Mesendoderm (in vitro differentiated cells): ENCODE measurements at regions not wholly inside any gene's neighbourhood (a gene's known extent, or its start where the extent isn't known, plus 50 kb on each side); places are given as distances from the start of the nearest gene placed in this dataset.

Experiments
- DNase-seq: peaks from one replicate; pipeline ENCODE4 v3.0.0; 2013
- H2AK5ac ChIP-seq: 2 replicates; pipeline ENCODE4 v1.6.1; 2013; ENCODE audit warnings: low read length, inconsistent platforms
- H2BK120ac ChIP-seq: 2 replicates; pipeline ENCODE4 v1.6.1; 2013; ENCODE audit warnings: low read depth, mild to moderate bottlenecking, low read length, moderate library complexity, mixed read lengths
- H2BK15ac ChIP-seq: replicated peaks from 2 replicates; pipeline ENCODE4 v1.6.1; 2013; ENCODE audit warnings: low read depth, mild to moderate bottlenecking, moderate library complexity
- H2BK5ac ChIP-seq: 2 replicates; pipeline ENCODE4 v1.6.1; 2013; ENCODE audit warnings: low read length, inconsistent platforms
- H3K18ac ChIP-seq: 2 replicates; pipeline ENCODE4 v1.6.1; 2013; ENCODE audit warnings: mild to moderate bottlenecking, low read length, mixed read lengths
- H3K23ac ChIP-seq: one replicate; pipeline ENCODE4 v1.6.1; 2013; ENCODE audit warnings: low read length
- H3K27ac ChIP-seq: 2 replicates; pipeline ENCODE4 v1.5.1; 2013; ENCODE audit warnings: low read depth, mild to moderate bottlenecking, inconsistent platforms, low read length, moderate library complexity
- H3K27me3 ChIP-seq: 2 replicates; pipeline ENCODE4 v1.6.1; 2013; ENCODE audit warnings: low read length, control low read depth, mild to moderate bottlenecking, inconsistent platforms; ENCODE audit not compliant: insufficient read depth, poor library complexity
- H3K36me3 ChIP-seq: 2 replicates; pipeline ENCODE4 v1.6.1; 2013; ENCODE audit warnings: low read length, inconsistent platforms; ENCODE audit not compliant: control insufficient read depth, insufficient read depth
- H3K4ac ChIP-seq: one replicate; pipeline ENCODE4 v1.6.1; 2013; ENCODE audit warnings: low read depth, mild to moderate bottlenecking, low read length, moderate library complexity
- H3K4me1 ChIP-seq: 2 replicates; pipeline ENCODE4 v1.6.1; 2013; ENCODE audit warnings: low read depth, low read length, inconsistent platforms; ENCODE audit not compliant: control insufficient read depth
- H3K4me2 ChIP-seq: 2 replicates; pipeline ENCODE4 v1.6.1; 2013; ENCODE audit warnings: low read length
- H3K4me3 ChIP-seq: 2 replicates; pipeline ENCODE4 v1.5.1; 2013; ENCODE audit warnings: mild to moderate bottlenecking, low read length
- H3K56ac ChIP-seq: one replicate; pipeline ENCODE4 v1.6.1; 2013; ENCODE audit warnings: low read length
- H3K79me1 ChIP-seq: 2 replicates; pipeline ENCODE4 v1.6.1; 2013; ENCODE audit warnings: low read length, inconsistent platforms
- H3K79me2 ChIP-seq: 2 replicates; pipeline ENCODE4 v1.6.1; 2013; ENCODE audit warnings: mild to moderate bottlenecking, low read length; ENCODE audit not compliant: control insufficient read depth, insufficient read depth
- H3K9ac ChIP-seq: 2 replicates; pipeline ENCODE4 v1.6.1; 2013; ENCODE audit warnings: low read length, inconsistent platforms
- H4K5ac ChIP-seq: one replicate; pipeline ENCODE4 v1.6.1; 2013; ENCODE audit warnings: low read length
- H4K8ac ChIP-seq: one replicate; pipeline ENCODE4 v1.6.1; 2013; ENCODE audit warnings: low read depth, mild to moderate bottlenecking, control low read depth, low read length, moderate library complexity
- WGBS: extraction: QIAGEN DNeasy Blood & Tissue Kit; methylation state at CpG from one replicate; pipeline ENCODE4 v1.1.7; 2013; ENCODE audit warnings: low lambda C conversion rate, missing lambda C conversion rate; ENCODE audit not compliant: insufficient coverage; ENCODE audit errors: extremely low coverage; 5-methylcytosine and 5-hydroxymethylcytosine counted together

- H2BK15ac ChIP-seq, result no peak overlapping the region
- no peaks in the 10 kb centered on the region for H3K79me2 ChIP-seq
- H4K5ac ChIP-seq, result no peak overlapping the region
- H2BK120ac ChIP-seq, result no peak overlapping the region
- H3K4me3 ChIP-seq, result no peak overlapping the region
- no CpG with 5 or more reads among the region's 3 CpGs for WGBS
- H3K56ac ChIP-seq, result no peak overlapping the region
- H3K23ac ChIP-seq, result no peak overlapping the region
- H3K27me3 ChIP-seq, result no peaks in the 10 kb centered on the region
- H3K18ac ChIP-seq, result no peak overlapping the region
- H3K4me1 ChIP-seq, result no peaks in the 10 kb centered on the region
- no peak overlapping the region for H2AK5ac ChIP-seq
- no peak overlapping the region for H3K27ac ChIP-seq
- H3K79me1 ChIP-seq, result no peaks in the 10 kb centered on the region
- no peak for DNase-seq
- H4K8ac ChIP-seq, result no peak overlapping the region
- no peak overlapping the region for H3K4me2 ChIP-seq
- no peak overlapping the region for H3K4ac ChIP-seq
- no peaks in the 10 kb centered on the region for H3K36me3 ChIP-seq
- no peak overlapping the region for H3K9ac ChIP-seq
- H2BK5ac ChIP-seq, result no peak overlapping the region
These were observed 469.0 kb upstream of the PRKX start for GRCh38 chrX:4182408-4182806.

- H3K79me2 ChIP-seq, result no peaks in the 10 kb centered on the region
- no peak overlapping the region for H2BK120ac ChIP-seq
- no peak overlapping the region for H4K8ac ChIP-seq
- peak; percentile 61 for DNase-seq
- no peak overlapping the region for H4K5ac ChIP-seq
- H2AK5ac ChIP-seq, result no peak overlapping the region
- H3K4me1 ChIP-seq, result no peaks in the 10 kb centered on the region
- H3K27ac ChIP-seq, result no peak overlapping the region
- no peaks in the 10 kb centered on the region for H3K36me3 ChIP-seq
- no CpG with 5 or more reads among the region's 4 CpGs for WGBS
- no peak overlapping the region for H2BK5ac ChIP-seq
- no peak overlapping the region for H3K9ac ChIP-seq
- no peak overlapping the region for H3K18ac ChIP-seq
- no peak overlapping the region for H3K4me2 ChIP-seq
- H3K27me3 ChIP-seq, result no peaks in the 10 kb centered on the region
- H2BK15ac ChIP-seq, result no peak overlapping the region
- no peaks in the 10 kb centered on the region for H3K79me1 ChIP-seq
- no peak overlapping the region for H3K56ac ChIP-seq
- H3K23ac ChIP-seq, result no peak overlapping the region
- H3K4me3 ChIP-seq, result no peak overlapping the region
- no peak overlapping the region for H3K4ac ChIP-seq
These were observed 468.4 kb upstream of the PRKX start for GRCh38 chrX:4181782-4182407.

- no peak overlapping the region for H2AK5ac ChIP-seq
- H3K27me3 ChIP-seq, result no peaks in the 10 kb centered on the region
- H3K23ac ChIP-seq, result no peak overlapping the region
- WGBS, result no CpG with 5 or more reads among the region's 1 CpG
- no peak overlapping the region for H3K27ac ChIP-seq
- H3K18ac ChIP-seq, result no peak overlapping the region
- no peak overlapping the region for H4K5ac ChIP-seq
- H3K4me2 ChIP-seq, result no peak overlapping the region
- H4K8ac ChIP-seq, result no peak overlapping the region
- H3K4ac ChIP-seq, result no peak overlapping the region
- DNase-seq, result no peak
- no peak overlapping the region for H3K9ac ChIP-seq
- no peaks in the 10 kb centered on the region for H3K36me3 ChIP-seq
- no peak overlapping the region for H2BK120ac ChIP-seq
- no peaks in the 10 kb centered on the region for H3K79me2 ChIP-seq
- no peaks in the 10 kb centered on the region for H3K4me1 ChIP-seq
- H2BK15ac ChIP-seq, result no peak overlapping the region
- H3K56ac ChIP-seq, result no peak overlapping the region
- no peaks in the 10 kb centered on the region for H3K79me1 ChIP-seq
- no peak overlapping the region for H2BK5ac ChIP-seq
- H3K4me3 ChIP-seq, result no peak overlapping the region
These were observed 465.6 kb upstream of the PRKX start for GRCh38 chrX:4179031-4179430.

DNA sequence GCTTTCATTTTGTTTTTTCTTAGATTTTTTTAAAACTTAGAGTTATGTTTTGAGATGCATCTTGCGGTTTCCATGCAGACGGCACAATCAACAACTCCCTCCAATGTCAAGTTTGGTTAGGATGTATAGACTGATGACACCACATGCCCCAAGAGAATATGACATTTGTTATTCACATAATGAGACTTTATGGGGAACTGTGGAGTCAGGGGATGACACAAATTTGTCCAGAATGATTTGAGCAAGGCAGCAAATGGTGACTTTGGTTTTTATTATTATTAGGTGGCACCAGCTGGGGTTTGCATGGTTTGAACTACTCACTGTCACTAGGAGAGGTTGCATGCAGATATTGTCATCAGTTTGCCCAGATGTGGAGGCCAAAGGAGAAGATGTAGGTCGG is 461.8 kb upstream of the PRKX start:
- H3K9ac ChIP-seq, result no peak overlapping the region
- H2BK120ac ChIP-seq, result no peak overlapping the region
- no peak overlapping the region for H3K27ac ChIP-seq
- H2BK5ac ChIP-seq, result no peak overlapping the region
- H4K5ac ChIP-seq, result no peak overlapping the region
- H4K8ac ChIP-seq, result no peak overlapping the region
- H3K23ac ChIP-seq, result no peak overlapping the region
- no peak overlapping the region for H2BK15ac ChIP-seq
- H3K4me2 ChIP-seq, result no peak overlapping the region
- no peaks in the 10 kb centered on the region for H3K79me2 ChIP-seq
- no peak overlapping the region for H2AK5ac ChIP-seq
- H3K36me3 ChIP-seq, result no peaks in the 10 kb centered on the region
- no CpG with 5 or more reads among the region's 3 CpGs for WGBS
- no peaks in the 10 kb centered on the region for H3K79me1 ChIP-seq
- DNase-seq, result no peak
- no peak overlapping the region for H3K4ac ChIP-seq
- H3K27me3 ChIP-seq, result no peaks in the 10 kb centered on the region
- no peak overlapping the region for H3K56ac ChIP-seq
- H3K4me3 ChIP-seq, result no peak overlapping the region
- H3K18ac ChIP-seq, result no peak overlapping the region
- no peaks in the 10 kb centered on the region for H3K4me1 ChIP-seq

DNA sequence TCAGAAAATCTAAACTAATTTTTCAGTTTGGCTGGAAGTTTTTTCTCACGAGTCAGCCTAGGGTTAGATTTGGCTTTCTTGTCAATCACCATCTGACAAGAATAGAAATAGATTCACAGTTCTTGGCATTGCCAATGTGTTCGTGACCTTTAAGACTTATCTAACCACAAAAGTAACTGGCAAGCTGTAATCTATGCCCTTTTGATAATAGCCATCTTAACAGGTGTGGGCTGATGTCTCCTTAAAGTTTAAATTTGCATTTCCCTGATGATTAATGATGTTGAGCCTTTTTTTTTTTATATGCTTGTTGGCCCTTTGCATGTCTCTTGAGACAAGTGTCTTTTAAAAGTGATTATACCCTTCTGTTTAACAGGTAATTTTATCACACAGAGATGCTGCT is 460.3 kb upstream of the PRKX start:
- H3K4ac ChIP-seq, result no peak overlapping the region
- H2BK15ac ChIP-seq, result no peak overlapping the region
- no CpG with 5 or more reads among the region's 2 CpGs for WGBS

DNA sequence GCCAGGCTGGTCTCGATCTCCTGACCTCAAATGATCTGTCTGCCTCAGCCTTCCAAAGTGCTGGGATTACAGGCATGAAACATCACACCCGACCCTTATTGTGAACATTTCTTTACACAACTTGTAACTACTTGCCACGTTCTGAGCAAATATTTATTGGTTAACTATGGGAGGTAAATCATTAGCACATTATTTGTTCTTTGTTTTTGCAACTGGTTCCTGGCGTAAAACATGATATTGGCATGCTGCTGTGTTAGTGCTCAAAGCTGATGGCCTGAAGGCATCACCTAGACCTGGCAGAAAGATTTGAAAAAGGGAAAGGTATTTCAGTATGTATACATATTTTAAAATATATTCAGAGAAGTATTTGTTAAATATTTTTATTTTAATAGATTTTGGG is 438.3 kb upstream of the PRKX start:
- Histone ChIP-seq H2BK5ac (no peak overlapping the region), H3K9ac (no peak overlapping the region), H3K4ac (no peak overlapping the region), H3K4me1 (no peaks in the 10 kb centered on the region), H3K4me3 (no peak overlapping the region), H3K56ac (no peak overlapping the region), H4K5ac (no peak overlapping the region), H3K27ac (no peak overlapping the region), H3K79me1 (no peaks in the 10 kb centered on the region), H3K4me2 (no peak overlapping the region), H2AK5ac (no peak overlapping the region), H2BK15ac (no peak overlapping the region), H3K23ac (no peak overlapping the region), H3K36me3 (no peaks in the 10 kb centered on the region), H3K18ac (no peak overlapping the region), H2BK120ac (no peak overlapping the region), H3K27me3 (no peaks in the 10 kb centered on the region), H4K8ac (no peak overlapping the region), H3K79me2 (no peaks in the 10 kb centered on the region)
- no peak for DNase-seq
- WGBS, result no CpG with 5 or more reads among the region's 4 CpGs

More for the DNA sequence above, 460.3 kb upstream of the PRKX start:
- no peaks in the 10 kb centered on the region for H3K79me2 ChIP-seq
- H2BK120ac ChIP-seq, result no peak overlapping the region
- H3K27me3 ChIP-seq, result no peaks in the 10 kb centered on the region
- H3K4me3 ChIP-seq, result no peak overlapping the region
- no peaks in the 10 kb centered on the region for H3K36me3 ChIP-seq
- no peak overlapping the region for H3K18ac ChIP-seq
- no peak overlapping the region for H3K56ac ChIP-seq
- H4K5ac ChIP-seq, result no peak overlapping the region
- no peak overlapping the region for H3K27ac ChIP-seq
- no peaks in the 10 kb centered on the region for H3K4me1 ChIP-seq
- H3K4me2 ChIP-seq, result no peak overlapping the region
- H3K79me1 ChIP-seq, result no peaks in the 10 kb centered on the region
- no peak overlapping the region for H3K23ac ChIP-seq
- H2BK5ac ChIP-seq, result no peak overlapping the region
- H3K9ac ChIP-seq, result no peak overlapping the region
- no peak for DNase-seq
- H2AK5ac ChIP-seq, result no peak overlapping the region
- H4K8ac ChIP-seq, result no peak overlapping the region
